Suprapubic skin (tissue), 4 donors: ENCODE measurements at regions not wholly inside any gene's neighbourhood (a gene's known extent, or its start where the extent isn't known, plus 50 kb on each side); places are given as distances from the start of the nearest gene placed in this dataset.

Experiments
- DNase-seq, 2 donors: peaks; one replicate each; pipeline ENCODE4 v3.0.0-alpha.2; 2019; ENCODE audit warnings: low spot score in 2 of 2
- H3K27ac ChIP-seq: fragments of 200-600 bp; sonication (generic); one replicate; pipeline ENCODE4 v1.5.1; 2019
- H3K27me3 ChIP-seq: fragments of 200-600 bp; sonication (generic); one replicate; pipeline ENCODE4 v1.5.1; 2019
- H3K36me3 ChIP-seq: fragments of 200-600 bp; sonication (generic); one replicate; pipeline ENCODE4 v1.5.1; 2019
- H3K4me1 ChIP-seq: fragments of 200-600 bp; sonication (generic); one replicate; pipeline ENCODE4 v1.5.1; 2019
- H3K4me3 ChIP-seq: fragments of 200-600 bp; sonication (generic); one replicate; pipeline ENCODE4 v1.5.1; 2019; ENCODE audit warnings: mild to moderate bottlenecking
- H3K9me3 ChIP-seq: fragments of 200-600 bp; sonication (generic); one replicate; pipeline ENCODE4 v1.5.1; 2019
- CTCF ChIP-seq, 2 donors: fragments of 200-600 bp in 1 of 2; fragments of 450-650 bp in 1 of 2; sonication (generic) in 1 of 2; IDR thresholded peaks; one replicate each; pipeline ENCODE4 v1.5.1; 2016 to 2019; ENCODE audit warnings: antibody characterized with exemption in 2 of 2, mild to moderate bottlenecking in 1 of 2, moderate library complexity in 1 of 2
- EP300 ChIP-seq: sonication (generic); formaldehyde crosslinking; IDR thresholded peaks from one replicate; pipeline ENCODE4 v1.6.1; 2017; ENCODE audit warnings: antibody characterized with exemption
- POLR2A ChIP-seq, 2 donors: fragments of 450-650 bp; IDR thresholded peaks; one replicate each; pipeline ENCODE4 v1.6.1; 2017; ENCODE audit warnings: antibody characterized with exemption in 2 of 2, mild to moderate bottlenecking in 2 of 2, moderate library complexity in 2 of 2
- POLR2AphosphoS5 ChIP-seq, 3 donors: sonication (generic); formaldehyde crosslinking; IDR thresholded peaks; one replicate each; pipeline ENCODE4 v1.6.1; 2017; ENCODE audit warnings: antibody characterized with exemption in 3 of 3
- WGBS: methylation state at CpG from one replicate; pipeline ENCODE4 v1.1.5; 2018; 5-methylcytosine and 5-hydroxymethylcytosine counted together

DNA sequence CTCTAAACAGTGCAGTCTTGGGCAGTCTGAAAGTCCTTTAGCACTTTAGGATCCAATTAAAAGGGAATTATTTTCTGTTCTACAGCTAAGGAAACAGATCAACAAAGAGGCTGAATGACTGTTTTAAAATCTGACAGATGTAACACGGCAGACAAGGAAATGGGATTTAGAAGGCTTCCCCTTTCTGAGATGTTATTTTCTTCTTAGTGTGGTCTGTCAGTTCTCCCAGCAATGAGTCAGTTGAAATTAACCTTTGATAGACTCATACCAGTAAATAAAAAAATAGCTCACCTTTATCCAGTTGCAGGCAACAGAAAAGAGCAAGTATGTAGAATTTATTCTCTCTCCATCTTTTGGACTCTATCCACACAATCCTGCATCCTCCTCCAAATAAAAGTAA is 98.1 kb downstream of the NEDD1 start:
- no peak for TF ChIP-seq EP300
- TF ChIP-seq POLR2AphosphoS5 (IDR thresholded peaks at IDR 0.05): no peak
- H3K36me3 ChIP-seq: no peaks in the 10 kb centered on the region
- no peak overlapping the region for H3K4me3 ChIP-seq
- no peak overlapping the region for H3K27ac ChIP-seq
- no peaks in the 10 kb centered on the region for H3K4me1 ChIP-seq
- no peaks in the 10 kb centered on the region for H3K9me3 ChIP-seq
- H3K27me3 ChIP-seq: no peaks in the 10 kb centered on the region
- WGBS: 20% methylated on average over 1 of the region's 1 CpG
- no peak for DNase-seq

- Histone ChIP-seq H3K9me3 (no peaks in the 10 kb centered on the region), H3K36me3 (no peaks in the 10 kb centered on the region), H3K27me3 (no peaks in the 10 kb centered on the region), H3K4me1 (no peaks in the 10 kb centered on the region), H3K4me3 (no peak overlapping the region), H3K27ac (no peak overlapping the region)
- 87% methylated on average over 3 of the region's 3 CpGs for WGBS
- TF ChIP-seq POLR2A (IDR thresholded peaks at IDR 0.05) (no peak), CTCF (IDR thresholded peaks at IDR 0.05) (no peak), EP300 (no peak)
- DNase-seq: no peak
Measured at GRCh38 chr12:97005646-97006045, 98.6 kb downstream of the NEDD1 start.

- no peak for DNase-seq
- WGBS: 53% methylated on average over 2 of the region's 2 CpGs
- Histone ChIP-seq H3K27ac (no peak overlapping the region), H3K4me1 (no peaks in the 10 kb centered on the region), H3K4me3 (no peak overlapping the region), H3K9me3 (no peaks in the 10 kb centered on the region), H3K27me3 (no peaks in the 10 kb centered on the region), H3K36me3 (no peaks in the 10 kb centered on the region)
- no peak for TF ChIP-seq EP300
- TF ChIP-seq POLR2A (IDR thresholded peaks at IDR 0.05): no peak
- no peak for TF ChIP-seq CTCF (IDR thresholded peaks at IDR 0.05)
- no peak for TF ChIP-seq POLR2AphosphoS5 (IDR thresholded peaks at IDR 0.05)
Measured at GRCh38 chr12:97006585-97006984, 99.5 kb downstream of the NEDD1 start.

GRCh38 chr12:97016163-97016562 is 109.1 kb downstream of the NEDD1 start:
- Histone ChIP-seq H3K4me1 (no peaks in the 10 kb centered on the region), H3K9me3 (peaks cover 7% of the 10 kb centered on the region), H3K36me3 (no peaks in the 10 kb centered on the region), H3K4me3 (no peak overlapping the region), H3K27me3 (no peaks in the 10 kb centered on the region), H3K27ac (no peak overlapping the region)
- no peak for TF ChIP-seq EP300
- TF ChIP-seq POLR2AphosphoS5 (IDR thresholded peaks at IDR 0.05): no peak
- TF ChIP-seq CTCF (IDR thresholded peaks at IDR 0.05): no peak
- no peak for TF ChIP-seq POLR2A (IDR thresholded peaks at IDR 0.05)
- 91% methylated on average over 1 of the region's 1 CpG for WGBS
- no peak for DNase-seq

DNA sequence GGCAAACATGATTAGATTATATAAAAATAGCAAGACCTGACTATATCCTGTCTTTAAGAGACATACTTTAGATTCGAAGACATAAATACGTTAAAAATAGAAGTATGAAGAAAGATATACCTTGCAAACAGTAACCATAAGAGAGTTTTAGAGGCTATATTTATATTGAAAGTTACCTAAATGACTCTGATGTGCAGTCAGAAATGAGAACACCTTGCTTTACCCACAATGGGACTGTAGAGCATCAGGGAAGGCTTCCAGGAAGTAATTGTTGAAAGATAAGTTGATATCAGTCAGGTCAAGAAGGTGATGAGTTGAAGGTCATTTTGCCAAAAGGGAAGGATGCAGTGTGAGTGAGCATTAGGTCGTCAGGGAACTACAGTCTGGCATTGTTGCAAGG is 110.2 kb downstream of the NEDD1 start:
- no peaks in the 10 kb centered on the region for H3K27me3 ChIP-seq
- WGBS: 75% methylated on average over 3 of the region's 3 CpGs
- H3K4me1 ChIP-seq: no peaks in the 10 kb centered on the region
- no peak for DNase-seq
- peaks cover 7% of the 10 kb centered on the region for H3K9me3 ChIP-seq
- H3K4me3 ChIP-seq: no peak overlapping the region
- no peak overlapping the region for H3K27ac ChIP-seq
- no peaks in the 10 kb centered on the region for H3K36me3 ChIP-seq
- TF ChIP-seq POLR2AphosphoS5 (IDR thresholded peaks at IDR 0.05) (no peak), EP300 (no peak), CTCF (IDR thresholded peaks at IDR 0.05) (no peak), POLR2A (IDR thresholded peaks at IDR 0.05) (no peak)

GRCh38 chr12:97022536-97023230 is 115.6 kb downstream of the NEDD1 start:
- Histone ChIP-seq H3K36me3 (no peaks in the 10 kb centered on the region), H3K4me3 (no peak overlapping the region), H3K27me3 (no peaks in the 10 kb centered on the region), H3K9me3 (no peaks in the 10 kb centered on the region), H3K27ac (no peak overlapping the region), H3K4me1 (no peaks in the 10 kb centered on the region)
- WGBS: 74% methylated on average over 4 of the region's 4 CpGs
- DNase-seq: no peak
- no peak for TF ChIP-seq POLR2AphosphoS5 (IDR thresholded peaks at IDR 0.05)
- TF ChIP-seq POLR2A (IDR thresholded peaks at IDR 0.05): no peak
- TF ChIP-seq CTCF (IDR thresholded peaks at IDR 0.05): no peak
- no peak for TF ChIP-seq EP300
